H1 (cell line): ENCODE measurements at regions not wholly inside any gene's neighbourhood (a gene's known extent, or its start where the extent isn't known, plus 50 kb on each side); places are given as distances from the start of the nearest gene placed in this dataset.

Experiments
- BCL11A ChIP-seq, 2 experiments: IDR thresholded peaks; one replicate each; pipeline ENCODE4 v1.6.1; 2011; ENCODE audit warnings: low read depth in 2 of 2, low read length in 2 of 2, mild to moderate bottlenecking in 2 of 2
- CHD7 ChIP-seq: fragments of 300-600 bp; sonication (generic); IDR thresholded peaks from 2 replicates; pipeline ENCODE4 v1.7.1; 2012; ENCODE audit warnings: low read length, moderate library complexity, mild to moderate bottlenecking, inconsistent platforms; ENCODE audit not compliant: insufficient replicate concordance
- EGR1 ChIP-seq: IDR thresholded peaks from 2 replicates; pipeline ENCODE4 v1.6.1; 2011; ENCODE audit warnings: low read depth, low read length, borderline replicate concordance
- SAP30 ChIP-seq: fragments of 300-600 bp; sonication (generic); IDR thresholded peaks from 2 replicates; pipeline ENCODE4 v1.7.1; 2012; ENCODE audit warnings: low read length, moderate library complexity, mild to moderate bottlenecking, inconsistent platforms; ENCODE audit not compliant: insufficient read depth, insufficient replicate concordance
- SP4 ChIP-seq: IDR thresholded peaks from 2 replicates; pipeline ENCODE4 v1.6.1; 2012; ENCODE audit warnings: low read length, inconsistent platforms
- TF ChIP-seq, protein P1 (sequence below): IDR thresholded peaks from 2 replicates; pipeline ENCODE4 v1.6.1; 2011; ENCODE audit warnings: low read length, improper control_type of control experiment
- TF ChIP-seq, protein P2 (sequence below), 3 experiments: IDR thresholded peaks; 1 replicate in 2 of 3; 2 replicates in 1 of 3; pipeline versions ENCODE4 v1.5.1 to v1.6.1; 2011; ENCODE audit warnings: low read length in 3 of 3, mild to moderate bottlenecking in 3 of 3, inconsistent platforms in 2 of 3, low read depth in 1 of 3, moderate library complexity in 1 of 3; ENCODE audit not compliant: insufficient read depth in 1 of 3; ENCODE audit errors: control extremely low read depth in 1 of 3

GRCh38 chr22:48116871-48117270 is 1354.4 kb downstream of the TBC1D22A start (continued):
- TF ChIP-seq CHD7 (no peak), BCL11A (IDR thresholded peaks at IDR 0.05; ENCODE audit: low read depth in 2 of 2, low read length in 2 of 2) (no peak), SAP30 (no peak), SP4 (no peak), EGR1 (no peak)
- TF ChIP-seq, protein P1, sequence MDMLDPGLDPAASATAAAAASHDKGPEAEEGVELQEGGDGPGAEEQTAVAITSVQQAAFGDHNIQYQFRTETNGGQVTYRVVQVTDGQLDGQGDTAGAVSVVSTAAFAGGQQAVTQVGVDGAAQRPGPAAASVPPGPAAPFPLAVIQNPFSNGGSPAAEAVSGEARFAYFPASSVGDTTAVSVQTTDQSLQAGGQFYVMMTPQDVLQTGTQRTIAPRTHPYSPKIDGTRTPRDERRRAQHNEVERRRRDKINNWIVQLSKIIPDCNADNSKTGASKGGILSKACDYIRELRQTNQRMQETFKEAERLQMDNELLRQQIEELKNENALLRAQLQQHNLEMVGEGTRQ: no peak
- TF ChIP-seq, protein P2, sequence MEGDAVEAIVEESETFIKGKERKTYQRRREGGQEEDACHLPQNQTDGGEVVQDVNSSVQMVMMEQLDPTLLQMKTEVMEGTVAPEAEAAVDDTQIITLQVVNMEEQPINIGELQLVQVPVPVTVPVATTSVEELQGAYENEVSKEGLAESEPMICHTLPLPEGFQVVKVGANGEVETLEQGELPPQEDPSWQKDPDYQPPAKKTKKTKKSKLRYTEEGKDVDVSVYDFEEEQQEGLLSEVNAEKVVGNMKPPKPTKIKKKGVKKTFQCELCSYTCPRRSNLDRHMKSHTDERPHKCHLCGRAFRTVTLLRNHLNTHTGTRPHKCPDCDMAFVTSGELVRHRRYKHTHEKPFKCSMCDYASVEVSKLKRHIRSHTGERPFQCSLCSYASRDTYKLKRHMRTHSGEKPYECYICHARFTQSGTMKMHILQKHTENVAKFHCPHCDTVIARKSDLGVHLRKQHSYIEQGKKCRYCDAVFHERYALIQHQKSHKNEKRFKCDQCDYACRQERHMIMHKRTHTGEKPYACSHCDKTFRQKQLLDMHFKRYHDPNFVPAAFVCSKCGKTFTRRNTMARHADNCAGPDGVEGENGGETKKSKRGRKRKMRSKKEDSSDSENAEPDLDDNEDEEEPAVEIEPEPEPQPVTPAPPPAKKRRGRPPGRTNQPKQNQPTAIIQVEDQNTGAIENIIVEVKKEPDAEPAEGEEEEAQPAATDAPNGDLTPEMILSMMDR (IDR thresholded peaks at IDR 0.05; ENCODE audit: control extremely low read depth in 1 of 3, insufficient read depth in 1 of 3, low read depth in 1 of 3, low read length in 3 of 3): no peak
- TF ChIP-seq, all 59 proteins: peak for 0
